GM23338 (cell line): ENCODE measurements at regions not wholly inside any gene's neighbourhood (a gene's known extent, or its start where the extent isn't known, plus 50 kb on each side); places are given as distances from the start of the nearest gene placed in this dataset.

Experiments
- ATAC-seq: fragments of 200-7000 bp; cut with Tn5 transposase; 3 replicates; pipeline ENCODE4 v1.9.1; 2020
- DNase-seq: peaks from one replicate; pipeline ENCODE4 v3.0.0-alpha.2; 2015; ENCODE audit warnings: low spot score
- H2AFZ ChIP-seq: fragments of 200-600 bp; sonication (generic); 2 replicates; pipeline ENCODE4 v1.8.0; 2016; ENCODE audit warnings: antibody characterized with exemption, mild to moderate bottlenecking, moderate library complexity
- H3F3A ChIP-seq: fragments of 200-600 bp; sonication (generic); replicated peaks from 2 replicates; pipeline ENCODE4 v1.8.0; 2017; ENCODE audit warnings: antibody characterized with exemption, mixed run types, low read depth
- H3K27ac ChIP-seq: fragments of 200-600 bp; sonication (generic); 2 replicates; pipeline ENCODE4 v1.6.1; 2016; ENCODE audit warnings: low read depth
- H3K27me3 ChIP-seq: fragments of 200-600 bp; sonication (generic); 2 replicates; pipeline ENCODE4 v1.8.0; 2016; ENCODE audit warnings: mild to moderate bottlenecking, mixed run types, moderate library complexity; ENCODE audit not compliant: insufficient read depth
- H3K36me3 ChIP-seq: fragments of 200-600 bp; sonication (generic); 2 replicates; pipeline ENCODE4 v1.8.0; 2016; ENCODE audit warnings: mild to moderate bottlenecking; ENCODE audit not compliant: insufficient read depth
- H3K4me1 ChIP-seq: fragments of 200-600 bp; sonication (generic); 2 replicates; pipeline ENCODE4 v1.8.0; 2016; ENCODE audit warnings: mild to moderate bottlenecking, moderate library complexity; ENCODE audit not compliant: insufficient read depth
- H3K4me2 ChIP-seq: fragments of 200-600 bp; sonication (generic); 2 replicates; pipeline ENCODE4 v1.7.1; 2017; ENCODE audit warnings: mixed run types
- H3K4me3 ChIP-seq: fragments of 200-600 bp; sonication (generic); 2 replicates; pipeline ENCODE4 v1.6.1; 2016; ENCODE audit warnings: mixed run types
- H3K79me2 ChIP-seq: fragments of 200-600 bp; sonication (generic); replicated peaks from 2 replicates; pipeline ENCODE4 v1.8.0; 2017; ENCODE audit warnings: mild to moderate bottlenecking; ENCODE audit not compliant: insufficient read depth
- H3K9me2 ChIP-seq: fragments of 200-600 bp; sonication (generic); 2 replicates; pipeline ENCODE4 v1.8.0; 2017; ENCODE audit not compliant: insufficient read depth
- H4K20me1 ChIP-seq: fragments of 200-600 bp; sonication (generic); replicated peaks from 2 replicates; pipeline ENCODE4 v1.8.0; 2017; ENCODE audit warnings: mild to moderate bottlenecking; ENCODE audit not compliant: insufficient read depth
- H3K27ac Mint-ChIP-seq: 2 replicates; pipeline ENCODE4 v1.8.0; 2020; ENCODE audit warnings: inconsistent platforms, mild to moderate bottlenecking, moderate library complexity, mixed read lengths
- H3K27me3 Mint-ChIP-seq: 3 replicates; pipeline ENCODE4 v1.8.0; 2022; ENCODE audit warnings: low read depth, mild to moderate bottlenecking, moderate library complexity, mixed read lengths, inconsistent platforms; ENCODE audit not compliant: insufficient read depth, poor library complexity
- H3K36me3 Mint-ChIP-seq: 3 replicates; pipeline ENCODE4 v1.8.0; 2021; ENCODE audit warnings: low read depth, mild to moderate bottlenecking, inconsistent platforms, moderate library complexity, mixed read lengths
- H3K4me1 Mint-ChIP-seq: 3 replicates; pipeline ENCODE4 v1.8.0; 2020; ENCODE audit warnings: mild to moderate bottlenecking, inconsistent platforms, mixed read lengths
- H3K4me3 Mint-ChIP-seq: 3 replicates; pipeline ENCODE4 v1.8.0; 2021; ENCODE audit warnings: moderate library complexity, mild to moderate bottlenecking, inconsistent platforms, mixed read lengths
- H3K9me3 Mint-ChIP-seq: 3 replicates; pipeline ENCODE4 v1.8.0; 2020; ENCODE audit warnings: moderate library complexity, mild to moderate bottlenecking, inconsistent platforms, mixed read lengths
- CREB1 ChIP-seq: fragments of 250-450 bp; sonication (Bioruptor Pico); IDR thresholded peaks from 2 replicates; pipeline ENCODE4 v1.5.0; 2020; ENCODE audit warnings: low read depth, mild to moderate bottlenecking, moderate library complexity
- CTCF ChIP-seq, 2 experiments: fragments of 200-600 bp in 1 of 2; sonication (generic) in 1 of 2; conservative IDR thresholded peaks; 2 replicates each; pipeline versions ENCODE4 v1.5.1 to v1.6.1; 2016 to 2017; ENCODE audit warnings: antibody characterized with exemption in 2 of 2, low read depth in 2 of 2, mild to moderate bottlenecking in 2 of 2, moderate library complexity in 1 of 2
- ETS1 ChIP-seq: IDR thresholded peaks from 2 replicates; pipeline ENCODE4 v1.6.1; 2016; ENCODE audit warnings: antibody characterized with exemption
- EZH2 ChIP-seq: fragments of 200-600 bp; sonication (generic); IDR thresholded peaks from one replicate; pipeline ENCODE4 v1.8.0; 2017; ENCODE audit warnings: antibody characterized with exemption, mild to moderate bottlenecking, low read depth; ENCODE audit not compliant: unreplicated experiment
- EZH2phosphoT487 ChIP-seq: fragments of 200-600 bp; sonication (generic); IDR thresholded peaks from one replicate; pipeline ENCODE4 v1.8.1; 2018; ENCODE audit warnings: antibody characterized with exemption; ENCODE audit not compliant: unreplicated experiment
- JUNB ChIP-seq: IDR thresholded peaks from one replicate; pipeline ENCODE4 v1.6.1; 2016; ENCODE audit warnings: antibody characterized with exemption; ENCODE audit not compliant: unreplicated experiment
- NANOG ChIP-seq: IDR thresholded peaks from 2 replicates; pipeline ENCODE4 v1.6.1; 2016; ENCODE audit warnings: antibody characterized with exemption, borderline replicate concordance
- POLR2AphosphoS5 ChIP-seq: IDR thresholded peaks from 2 replicates; pipeline ENCODE4 v1.6.1; 2016; ENCODE audit warnings: antibody characterized with exemption, low read depth
- REST ChIP-seq: IDR thresholded peaks from one replicate; pipeline ENCODE4 v1.6.1; 2018; ENCODE audit warnings: antibody characterized with exemption; ENCODE audit not compliant: unreplicated experiment
- STAT1 ChIP-seq: IDR thresholded peaks from one replicate; pipeline ENCODE4 v1.6.1; 2016; ENCODE audit warnings: antibody characterized with exemption; ENCODE audit not compliant: unreplicated experiment
- ZNF114 ChIP-seq: fragments of 250-450 bp; sonication (Bioruptor Pico); IDR thresholded peaks from 2 replicates; pipeline ENCODE4 v1.5.0; 2020; ENCODE audit warnings: mild to moderate bottlenecking, moderate library complexity
- ZNF331 ChIP-seq: fragments of 250-450 bp; sonication (Bioruptor Pico); IDR thresholded peaks from 2 replicates; pipeline ENCODE4 v1.5.0; 2020; ENCODE audit warnings: low read depth, mild to moderate bottlenecking, moderate library complexity
- ZNF462 ChIP-seq: fragments of 250-450 bp; sonication (Bioruptor Pico); IDR thresholded peaks from 2 replicates; pipeline ENCODE4 v1.5.0; 2020; ENCODE audit warnings: mild to moderate bottlenecking, moderate library complexity

- no peak overlapping the region for H3K4me3 ChIP-seq
- TF ChIP-seq REST (no peak), POLR2AphosphoS5 (no peak), ZNF114 (CRISPR knock-in tag) (no peak), EZH2phosphoT487 (no peak), EZH2 (no peak), ETS1 (no peak), ZNF331 (CRISPR knock-in tag) (no peak), CTCF (conservative IDR thresholded peaks at IDR 0.05; ENCODE audit: low read depth in 2 of 2) (no peak), NANOG (no peak), JUNB (no peak), STAT1 (no peak), CREB1 (CRISPR knock-in tag) (no peak), ZNF462 (no peak)
- no peaks in the 10 kb centered on the region for H3K27me3 ChIP-seq
- H3F3A ChIP-seq: no peaks in the 10 kb centered on the region
- no peak for ATAC-seq
- H3K4me1 Mint-ChIP-seq: no peaks in the 10 kb centered on the region
- H3K4me2 ChIP-seq: no peak overlapping the region
- no peak overlapping the region for H3K27ac ChIP-seq
- no peaks in the 10 kb centered on the region for H3K4me1 ChIP-seq
- no peak for DNase-seq
- no peaks in the 10 kb centered on the region for H4K20me1 ChIP-seq
- H3K9me3 Mint-ChIP-seq: peaks cover 18% of the 10 kb centered on the region
- H3K36me3 ChIP-seq: no peaks in the 10 kb centered on the region
- H3K79me2 ChIP-seq: no peaks in the 10 kb centered on the region
- no peak overlapping the region for H3K27ac Mint-ChIP-seq
- no peaks in the 10 kb centered on the region for H3K9me2 ChIP-seq
- no peak overlapping the region for H2AFZ ChIP-seq
- no peak overlapping the region for H3K4me3 Mint-ChIP-seq
- no peaks in the 10 kb centered on the region for H3K27me3 Mint-ChIP-seq
- H3K36me3 Mint-ChIP-seq: peaks cover 7% of the 10 kb centered on the region; the same call in 2 of the 3 replicates
Observed at GRCh38 chr2:59703796-59704195, 849.7 kb downstream of the BCL11A start.
